SK-N-SH treated with all-trans-retinoic acid at 6 μM for 48 hours (cell line): ENCODE measurements at regions not wholly inside any gene's neighbourhood (a gene's known extent, or its start where the extent isn't known, plus 50 kb on each side); places are given as distances from the start of the nearest gene placed in this dataset.

Experiments used
- ATAC-seq: fragments of 200-7000 bp; cut with Tn5 transposase; 3 replicates; pipeline ENCODE4 v1.9.1; 2020; ENCODE audit warnings: mild to moderate bottlenecking, moderate library complexity
- ARNTL ChIP-seq: fragments of 450-650 bp; formaldehyde crosslinking; IDR thresholded peaks from 2 replicates; pipeline ENCODE4 v1.5.0; 2020; ENCODE audit warnings: low read depth, mild to moderate bottlenecking, moderate library complexity, borderline replicate concordance
- BACH2 ChIP-seq: fragments of 250-450 bp; sonication (Bioruptor Pico); IDR thresholded peaks from 2 replicates; pipeline ENCODE4 v1.9.0; 2021; ENCODE audit warnings: mild to moderate bottlenecking, borderline replicate concordance
- CSDC2 ChIP-seq: fragments of 250-450 bp; sonication (Bioruptor Pico); IDR thresholded peaks from 2 replicates; pipeline ENCODE4 v1.5.0; 2020; ENCODE audit warnings: mild to moderate bottlenecking, moderate library complexity
- ESRRG ChIP-seq: fragments of 250-450 bp; sonication (Bioruptor Pico); IDR thresholded peaks from 2 replicates; pipeline ENCODE4 v1.6.1; 2021; ENCODE audit warnings: mild to moderate bottlenecking
- GLIS3 ChIP-seq: fragments of 250-450 bp; sonication (Bioruptor Pico); IDR thresholded peaks from 2 replicates; pipeline ENCODE4 v1.5.0; 2020; ENCODE audit warnings: mild to moderate bottlenecking, moderate library complexity
- ISL1 ChIP-seq: fragments of 250-450 bp; sonication (Bioruptor Pico); IDR thresholded peaks from 2 replicates; pipeline ENCODE4 v2.1.2; 2022; ENCODE audit warnings: mild to moderate bottlenecking, moderate library complexity
- OSR1 ChIP-seq: fragments of 250-450 bp; sonication (Bioruptor Pico); IDR thresholded peaks from 2 replicates; pipeline ENCODE4 v1.8.0; 2022; ENCODE audit warnings: moderate library complexity, mild to moderate bottlenecking, inconsistent platforms
- PPARA ChIP-seq: fragments of 250-450 bp; sonication (Bioruptor Pico); IDR thresholded peaks from 2 replicates; pipeline ENCODE4 v1.5.0; 2020; ENCODE audit warnings: mild to moderate bottlenecking, borderline replicate concordance
- RARB ChIP-seq: fragments of 250-450 bp; sonication (Bioruptor Pico); IDR thresholded peaks from 2 replicates; pipeline ENCODE4 v1.8.0; 2021; ENCODE audit warnings: mild to moderate bottlenecking, moderate library complexity
- SNAI2 ChIP-seq: fragments of 250-450 bp; sonication (Bioruptor Pico); IDR thresholded peaks from 2 replicates; pipeline ENCODE4 v1.5.0; 2020; ENCODE audit warnings: mild to moderate bottlenecking, moderate library complexity
- TCF4 ChIP-seq: fragments of 250-450 bp; sonication (Bioruptor Pico); IDR thresholded peaks from 2 replicates; pipeline ENCODE4 v1.8.0; 2021; ENCODE audit warnings: mild to moderate bottlenecking, moderate library complexity, borderline replicate concordance
- TOX ChIP-seq: fragments of 250-450 bp; sonication (Bioruptor Pico); IDR thresholded peaks from 2 replicates; pipeline ENCODE4 v1.8.0; 2021; ENCODE audit warnings: mild to moderate bottlenecking, moderate library complexity, borderline replicate concordance
- ZC3H10 ChIP-seq: fragments of 250-450 bp; sonication (Bioruptor Pico); IDR thresholded peaks from 2 replicates; pipeline ENCODE4 v1.5.1; 2021; ENCODE audit warnings: mild to moderate bottlenecking, moderate library complexity
- ZFP3 ChIP-seq: fragments of 250-450 bp; sonication (Bioruptor Pico); IDR thresholded peaks from 2 replicates; pipeline ENCODE4 v1.5.0; 2020; ENCODE audit warnings: mild to moderate bottlenecking, moderate library complexity
- ZFP30 ChIP-seq: fragments of 450-650 bp; formaldehyde crosslinking; IDR thresholded peaks from 2 replicates; pipeline ENCODE4 v1.5.0; 2022; ENCODE audit warnings: mild to moderate bottlenecking, moderate library complexity
- ZNF565 ChIP-seq: fragments of 450-650 bp; formaldehyde crosslinking; conservative IDR thresholded peaks from 2 replicates; pipeline ENCODE4 v1.5.0; 2020; ENCODE audit warnings: low read depth, mild to moderate bottlenecking, moderate library complexity
- ZNF70 ChIP-seq: fragments of 450-650 bp; formaldehyde crosslinking; IDR thresholded peaks from 2 replicates; pipeline ENCODE4 v1.5.0; 2020; ENCODE audit warnings: mild to moderate bottlenecking, moderate library complexity
- ZNF8 ChIP-seq: fragments of 450-650 bp; formaldehyde crosslinking; IDR thresholded peaks from 2 replicates; pipeline ENCODE4 v1.5.0; 2020; ENCODE audit warnings: mild to moderate bottlenecking, moderate library complexity
- TF ChIP-seq, protein P1 (sequence below): fragments of 250-450 bp; sonication (Bioruptor Pico); IDR thresholded peaks from 2 replicates; pipeline ENCODE4 v1.8.0; 2021; ENCODE audit warnings: low read depth, mild to moderate bottlenecking, moderate library complexity, borderline replicate concordance
- TF ChIP-seq, protein P2 (sequence below): fragments of 250-450 bp; sonication (Bioruptor Pico); IDR thresholded peaks from 2 replicates; pipeline ENCODE4 v1.5.1; 2020; ENCODE audit warnings: low read depth, mild to moderate bottlenecking, moderate library complexity
- TF ChIP-seq, protein P3 (sequence below): fragments of 250-450 bp; sonication (Bioruptor Pico); IDR thresholded peaks from 2 replicates; pipeline ENCODE4 v1.8.0; 2020; ENCODE audit warnings: mild to moderate bottlenecking, moderate library complexity, borderline replicate concordance
- TF ChIP-seq, protein P4 (sequence below): fragments of 250-450 bp; sonication (Bioruptor Pico); IDR thresholded peaks from 2 replicates; pipeline ENCODE4 v1.5.1; 2021; ENCODE audit warnings: mild to moderate bottlenecking, moderate library complexity

DNA sequence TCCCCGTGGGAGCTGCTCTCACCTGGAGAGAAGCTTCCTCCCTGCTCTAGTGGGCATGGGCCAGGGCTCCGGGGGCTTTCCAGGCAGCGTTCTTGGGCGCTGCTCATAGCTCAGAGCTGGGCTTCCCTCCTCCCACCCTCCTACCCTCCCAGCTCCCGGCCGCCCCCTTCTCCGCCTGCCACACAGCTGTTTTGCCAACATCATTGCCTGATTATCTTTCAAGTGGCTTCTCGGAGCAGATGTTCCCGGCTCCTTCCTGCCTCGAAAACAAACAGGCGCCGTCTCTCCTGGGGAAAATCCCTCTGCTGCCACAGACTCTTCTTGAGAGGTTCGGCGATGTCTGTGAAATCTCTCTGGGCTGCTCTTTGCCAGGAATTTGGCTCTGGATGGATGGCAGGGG, 195.6 kb downstream of the RPLP1 start:
- ATAC-seq = peak; percentile 21; the same call in 2 of the 3 replicates
- no peak for TF ChIP-seq ESRRG (CRISPR knock-in tag)
- TF ChIP-seq BACH2 (CRISPR knock-in tag) = no peak
- no peak for TF ChIP-seq ZNF565 (CRISPR knock-in tag)
- TF ChIP-seq ZC3H10 (CRISPR knock-in tag) = no peak
- TF ChIP-seq, protein P1, sequence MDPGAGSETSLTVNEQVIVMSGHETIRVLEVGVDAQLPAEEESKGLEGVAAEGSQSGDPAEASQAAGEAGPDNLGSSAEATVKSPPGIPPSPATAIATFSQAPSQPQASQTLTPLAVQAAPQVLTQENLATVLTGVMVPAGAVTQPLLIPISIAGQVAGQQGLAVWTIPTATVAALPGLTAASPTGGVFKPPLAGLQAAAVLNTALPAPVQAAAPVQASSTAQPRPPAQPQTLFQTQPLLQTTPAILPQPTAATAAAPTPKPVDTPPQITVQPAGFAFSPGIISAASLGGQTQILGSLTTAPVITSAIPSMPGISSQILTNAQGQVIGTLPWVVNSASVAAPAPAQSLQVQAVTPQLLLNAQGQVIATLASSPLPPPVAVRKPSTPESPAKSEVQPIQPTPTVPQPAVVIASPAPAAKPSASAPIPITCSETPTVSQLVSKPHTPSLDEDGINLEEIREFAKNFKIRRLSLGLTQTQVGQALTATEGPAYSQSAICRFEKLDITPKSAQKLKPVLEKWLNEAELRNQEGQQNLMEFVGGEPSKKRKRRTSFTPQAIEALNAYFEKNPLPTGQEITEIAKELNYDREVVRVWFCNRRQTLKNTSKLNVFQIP (CRISPR knock-in tag) = no peak
- TF ChIP-seq, protein P2, sequence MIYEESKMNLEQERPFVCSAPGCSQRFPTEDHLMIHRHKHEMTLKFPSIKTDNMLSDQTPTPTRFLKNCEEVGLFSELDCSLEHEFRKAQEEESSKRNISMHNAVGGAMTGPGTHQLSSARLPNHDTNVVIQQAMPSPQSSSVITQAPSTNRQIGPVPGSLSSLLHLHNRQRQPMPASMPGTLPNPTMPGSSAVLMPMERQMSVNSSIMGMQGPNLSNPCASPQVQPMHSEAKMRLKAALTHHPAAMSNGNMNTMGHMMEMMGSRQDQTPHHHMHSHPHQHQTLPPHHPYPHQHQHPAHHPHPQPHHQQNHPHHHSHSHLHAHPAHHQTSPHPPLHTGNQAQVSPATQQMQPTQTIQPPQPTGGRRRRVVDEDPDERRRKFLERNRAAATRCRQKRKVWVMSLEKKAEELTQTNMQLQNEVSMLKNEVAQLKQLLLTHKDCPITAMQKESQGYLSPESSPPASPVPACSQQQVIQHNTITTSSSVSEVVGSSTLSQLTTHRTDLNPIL (CRISPR knock-in tag) = no peak
- no peak for TF ChIP-seq TCF4 (CRISPR knock-in tag)
- TF ChIP-seq ZFP3 (CRISPR knock-in tag) = no peak
- no peak for TF ChIP-seq ISL1 (CRISPR knock-in tag)
- TF ChIP-seq ZNF70 = no peak
- no peak for TF ChIP-seq ZFP30
- no peak for TF ChIP-seq CSDC2 (CRISPR knock-in tag)
- no peak for TF ChIP-seq GLIS3 (CRISPR knock-in tag)

DNA sequence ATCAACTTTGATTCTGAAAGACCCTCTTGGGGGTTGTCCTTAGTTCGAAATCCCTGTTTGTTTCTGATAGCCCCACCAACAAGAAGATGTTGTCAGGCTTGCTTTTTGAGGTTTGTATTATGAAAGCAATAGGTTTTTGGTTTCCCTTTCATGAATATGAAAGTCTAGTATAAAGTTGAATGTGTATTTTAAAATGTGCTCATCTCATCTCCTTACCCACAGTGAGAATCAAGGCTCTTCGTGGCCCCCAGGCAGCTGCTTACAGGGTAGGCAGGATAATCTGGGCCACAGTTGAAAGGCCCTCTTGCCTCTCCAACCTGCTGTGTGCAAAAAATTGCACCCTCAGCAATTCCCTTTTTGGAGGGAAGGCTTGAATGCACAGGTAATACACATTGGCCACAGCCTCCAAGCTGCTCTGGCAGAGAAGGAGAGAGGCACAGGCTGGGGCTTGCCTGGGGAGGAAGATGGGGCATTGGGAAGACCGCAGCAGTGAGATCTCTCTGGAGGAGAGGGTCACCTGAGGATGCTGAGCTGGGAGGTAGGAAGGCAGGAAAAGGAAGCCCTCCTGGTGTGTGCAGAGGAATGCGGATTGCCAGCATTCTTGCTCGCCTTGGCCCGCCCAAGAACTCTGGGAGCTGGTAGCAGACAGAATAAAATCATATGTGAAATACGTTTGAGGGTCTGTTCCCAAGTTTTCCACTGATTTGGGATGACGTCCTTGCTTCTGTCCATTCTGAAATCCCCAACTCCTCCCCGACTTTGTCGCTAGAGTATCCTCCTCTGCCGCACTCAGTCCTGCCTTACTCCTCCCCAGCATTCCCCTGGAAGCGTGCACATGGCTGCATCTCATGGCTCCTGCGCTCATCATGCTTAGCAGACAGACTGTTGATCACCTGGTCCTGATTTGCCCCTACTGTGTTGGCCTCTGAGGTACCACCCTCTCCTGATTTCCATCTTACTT, 196.4 kb downstream of the RPLP1 start:
- TF ChIP-seq ESRRG (CRISPR knock-in tag) (no peak), SNAI2 (CRISPR knock-in tag) (no peak), RARB (CRISPR knock-in tag) (no peak), BACH2 (CRISPR knock-in tag) (no peak), ZFP3 (CRISPR knock-in tag) (no peak), ZFP30 (no peak), TOX (CRISPR knock-in tag) (no peak), OSR1 (CRISPR knock-in tag) (no peak), PPARA (CRISPR knock-in tag) (no peak), ARNTL (CRISPR knock-in tag) (no peak), ZC3H10 (CRISPR knock-in tag) (no peak), ISL1 (CRISPR knock-in tag) (no peak), ZNF8 (CRISPR knock-in tag) (no peak), ZNF565 (CRISPR knock-in tag) (no peak), TCF4 (CRISPR knock-in tag) (no peak), ZNF70 (no peak)
- TF ChIP-seq, protein P3, sequence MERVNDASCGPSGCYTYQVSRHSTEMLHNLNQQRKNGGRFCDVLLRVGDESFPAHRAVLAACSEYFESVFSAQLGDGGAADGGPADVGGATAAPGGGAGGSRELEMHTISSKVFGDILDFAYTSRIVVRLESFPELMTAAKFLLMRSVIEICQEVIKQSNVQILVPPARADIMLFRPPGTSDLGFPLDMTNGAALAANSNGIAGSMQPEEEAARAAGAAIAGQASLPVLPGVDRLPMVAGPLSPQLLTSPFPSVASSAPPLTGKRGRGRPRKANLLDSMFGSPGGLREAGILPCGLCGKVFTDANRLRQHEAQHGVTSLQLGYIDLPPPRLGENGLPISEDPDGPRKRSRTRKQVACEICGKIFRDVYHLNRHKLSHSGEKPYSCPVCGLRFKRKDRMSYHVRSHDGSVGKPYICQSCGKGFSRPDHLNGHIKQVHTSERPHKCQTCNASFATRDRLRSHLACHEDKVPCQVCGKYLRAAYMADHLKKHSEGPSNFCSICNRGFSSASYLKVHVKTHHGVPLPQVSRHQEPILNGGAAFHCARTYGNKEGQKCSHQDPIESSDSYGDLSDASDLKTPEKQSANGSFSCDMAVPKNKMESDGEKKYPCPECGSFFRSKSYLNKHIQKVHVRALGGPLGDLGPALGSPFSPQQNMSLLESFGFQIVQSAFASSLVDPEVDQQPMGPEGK (CRISPR knock-in tag) = no peak
- TF ChIP-seq, protein P4, sequence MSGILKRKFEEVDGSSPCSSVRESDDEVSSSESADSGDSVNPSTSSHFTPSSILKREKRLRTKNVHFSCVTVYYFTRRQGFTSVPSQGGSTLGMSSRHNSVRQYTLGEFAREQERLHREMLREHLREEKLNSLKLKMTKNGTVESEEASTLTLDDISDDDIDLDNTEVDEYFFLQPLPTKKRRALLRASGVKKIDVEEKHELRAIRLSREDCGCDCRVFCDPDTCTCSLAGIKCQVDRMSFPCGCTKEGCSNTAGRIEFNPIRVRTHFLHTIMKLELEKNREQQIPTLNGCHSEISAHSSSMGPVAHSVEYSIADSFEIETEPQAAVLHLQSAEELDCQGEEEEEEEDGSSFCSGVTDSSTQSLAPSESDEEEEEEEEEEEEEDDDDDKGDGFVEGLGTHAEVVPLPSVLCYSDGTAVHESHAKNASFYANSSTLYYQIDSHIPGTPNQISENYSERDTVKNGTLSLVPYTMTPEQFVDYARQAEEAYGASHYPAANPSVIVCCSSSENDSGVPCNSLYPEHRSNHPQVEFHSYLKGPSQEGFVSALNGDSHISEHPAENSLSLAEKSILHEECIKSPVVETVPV = no peak
- TF ChIP-seq, protein P1 (CRISPR knock-in tag) = no peak
- TF ChIP-seq, all 23 proteins: peak for 0
- ATAC-seq = no peak
